DMS 273 (cell line): ENCODE measurements at regions not wholly inside any gene's neighbourhood (a gene's known extent, or its start where the extent isn't known, plus 50 kb on each side); places are given as distances from the start of the nearest gene placed in this dataset.

ENCODE experiments used
- DNase-seq: peaks from one replicate; lab custom pipeline; 2025; ENCODE audit not compliant: unreplicated experiment; lab: John Stamatoyannopoulos, UW

DNA sequence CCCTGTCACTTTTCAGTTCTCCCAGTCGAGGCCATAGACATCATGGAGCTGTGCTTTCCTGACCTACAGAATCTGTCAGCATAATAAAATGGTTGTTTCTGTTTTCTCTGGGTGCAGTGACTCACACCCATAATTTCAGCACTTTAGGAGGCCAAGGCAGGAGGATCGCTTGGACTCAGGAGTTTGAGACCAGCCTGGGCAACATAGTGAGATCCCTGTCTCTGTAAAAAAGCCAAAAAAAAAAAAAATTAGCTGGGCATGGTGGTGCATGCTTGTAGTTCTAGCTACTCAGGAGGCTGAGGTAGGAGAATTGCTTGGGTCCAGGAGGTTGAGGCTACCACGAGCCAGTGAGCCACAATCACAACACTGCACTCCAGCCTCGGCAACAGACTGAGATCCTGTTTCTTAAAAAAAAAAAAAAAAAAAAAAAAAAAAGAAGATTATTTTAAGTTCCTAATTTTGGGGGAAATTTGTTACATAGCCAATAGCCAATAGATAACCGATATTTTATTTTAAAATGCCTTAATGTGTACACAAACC is 196.2 kb downstream of the ADSS2 start:
- no peak for DNase-seq

GRCh38 chr1:244256086-244256676 is 195.5 kb downstream of the ADSS2 start:
- DNase-seq = no peak

DNA sequence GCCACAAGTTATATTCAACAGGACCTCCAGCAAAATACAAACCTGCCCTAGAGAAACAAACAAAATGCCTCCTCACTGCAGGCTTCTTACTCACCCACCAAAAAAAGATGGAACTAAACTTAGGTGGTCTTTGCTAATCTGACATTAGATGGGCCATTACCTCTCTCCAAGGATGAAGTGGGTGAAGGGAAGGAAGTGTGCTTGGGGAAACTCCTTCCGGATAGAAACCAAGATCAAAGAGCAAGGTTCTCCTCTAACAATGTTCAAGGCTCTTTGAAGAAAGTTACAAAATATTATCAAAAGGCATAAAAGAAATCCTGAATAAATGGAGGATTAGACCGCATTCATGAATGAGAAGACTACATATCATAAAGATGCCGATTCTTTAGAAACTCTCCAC is 187.5 kb downstream of the ADSS2 start:
- no peak for DNase-seq

DNA sequence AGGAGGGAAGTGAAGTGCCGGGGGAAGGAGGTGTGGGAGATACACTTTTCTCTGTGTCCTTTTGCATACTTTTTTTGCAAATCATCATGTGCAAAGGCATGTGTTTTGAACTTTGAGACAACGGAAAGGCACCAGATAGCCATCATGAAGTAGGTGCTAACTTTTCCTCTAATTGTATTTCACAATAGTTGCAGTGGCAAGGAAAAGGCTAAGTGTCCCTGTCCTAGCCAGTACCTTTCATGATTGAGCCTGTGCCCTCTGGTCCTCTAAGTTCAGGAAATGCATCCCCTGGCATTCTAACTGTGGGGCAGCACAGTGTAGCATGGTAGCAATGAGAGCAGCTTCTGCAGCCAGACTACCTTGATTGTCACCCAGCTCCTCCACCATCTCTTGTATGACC is 186.2 kb downstream of the ADSS2 start:
- DNase-seq = no peak

GRCh38 chr1:244269169-244269568 is 182.5 kb downstream of the ADSS2 start:
- DNase-seq = no peak

GRCh38 chr1:244271004-244271403 is 180.7 kb downstream of the ADSS2 start:
- DNase-seq = no peak

DNA sequence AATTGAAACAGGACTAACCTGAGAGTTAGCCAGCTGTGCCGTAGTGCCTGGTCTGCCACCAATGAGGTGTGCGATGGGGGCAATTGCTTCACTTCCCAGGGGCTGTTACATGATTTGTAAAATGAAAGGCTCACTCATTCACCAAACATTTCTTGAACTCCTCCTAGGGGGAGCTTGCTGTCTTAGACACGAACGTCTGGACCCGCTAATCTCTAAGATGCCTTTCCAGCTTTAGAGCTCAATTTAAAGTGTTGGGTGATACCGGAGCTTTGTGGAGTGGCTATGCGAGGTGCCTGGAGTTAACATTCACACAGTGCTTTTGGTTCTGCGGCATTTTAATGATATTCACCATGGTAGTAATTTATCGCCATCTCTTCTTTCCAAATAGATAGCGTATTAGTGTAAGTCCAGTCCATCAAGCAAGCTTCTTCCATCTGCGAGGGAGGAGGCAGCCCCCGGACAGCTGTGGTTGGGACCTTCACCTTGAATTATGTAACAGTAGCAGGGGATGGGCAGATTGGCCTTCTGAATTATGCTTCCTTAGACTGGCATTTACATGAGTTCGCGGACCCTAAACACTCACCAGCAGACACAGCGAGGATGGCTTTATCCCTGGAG is 179.9 kb downstream of the ADSS2 start:
- no peak for DNase-seq

DNA sequence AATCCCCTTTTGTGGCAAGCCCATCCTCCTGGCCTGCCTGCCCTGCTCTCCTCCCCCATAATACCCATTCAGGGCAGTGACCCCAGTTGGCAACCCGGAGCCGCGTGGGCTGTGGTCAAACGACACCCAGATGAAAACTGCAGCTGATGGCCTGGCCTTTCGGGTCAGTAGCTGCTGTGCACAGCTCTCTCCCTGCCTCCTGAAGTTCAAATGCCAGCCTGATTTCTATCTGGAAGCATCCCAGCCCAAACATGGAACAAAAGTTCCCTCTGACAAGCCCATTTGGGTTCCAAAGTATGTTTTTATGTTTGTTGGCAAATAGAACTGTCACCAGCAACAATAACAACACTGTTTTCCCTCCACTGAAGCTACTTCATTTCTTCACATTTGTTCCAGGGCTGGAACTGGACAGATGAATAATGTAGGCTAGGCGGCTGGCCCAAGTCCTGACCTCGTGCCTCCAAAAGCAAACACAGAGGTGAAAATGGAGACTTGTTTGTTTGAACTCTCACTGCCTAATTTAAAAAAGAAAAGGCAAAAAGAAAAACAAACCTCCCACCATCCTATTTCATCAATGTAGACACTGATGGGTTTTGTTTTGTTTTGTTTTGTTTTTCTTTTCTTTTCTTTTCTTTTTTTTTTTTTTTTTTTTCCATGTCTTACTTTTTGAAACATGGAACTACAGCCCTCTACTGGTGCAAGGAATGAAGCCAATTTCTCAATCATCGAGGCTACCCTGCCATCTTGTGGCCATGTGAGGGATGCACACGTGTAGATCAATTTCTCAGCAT is 179.0 kb downstream of the ADSS2 start:
- DNase-seq = peak; percentile 91

- DNase-seq = no peak
Observed at GRCh38 chr1:244273262-244273844, 178.4 kb downstream of the ADSS2 start.

- peak; percentile 79 for DNase-seq
Observed at GRCh38 chr1:244273845-244274619, 177.7 kb downstream of the ADSS2 start.

DNA sequence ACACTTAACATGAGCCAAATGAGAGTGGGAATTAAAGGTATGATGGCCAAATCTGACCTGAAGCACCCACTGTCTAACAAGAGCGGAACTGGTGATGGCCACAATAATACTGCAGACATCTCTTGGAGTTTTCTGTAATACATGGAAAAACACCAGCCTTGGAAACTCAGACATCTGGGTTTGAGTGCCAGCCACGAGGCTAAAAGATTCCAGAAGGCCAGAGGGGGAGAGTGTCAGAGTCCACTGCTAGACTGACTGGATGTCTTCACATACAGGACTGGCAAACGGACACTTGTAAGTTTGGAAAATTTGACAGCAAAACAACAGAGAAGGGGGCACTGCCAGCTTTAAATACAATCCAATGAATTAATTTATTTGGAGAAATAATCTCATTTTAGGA is 175.1 kb downstream of the ADSS2 start:
- no peak for DNase-seq

- no peak for DNase-seq
Observed at GRCh38 chr1:244280201-244280600, 171.5 kb downstream of the ADSS2 start.

- DNase-seq = no peak
Observed at GRCh38 chr1:244280859-244281258, 170.8 kb downstream of the ADSS2 start.

GRCh38 chr1:244283772-244284171 is 167.9 kb downstream of the ADSS2 start:
- no peak for DNase-seq

DNA sequence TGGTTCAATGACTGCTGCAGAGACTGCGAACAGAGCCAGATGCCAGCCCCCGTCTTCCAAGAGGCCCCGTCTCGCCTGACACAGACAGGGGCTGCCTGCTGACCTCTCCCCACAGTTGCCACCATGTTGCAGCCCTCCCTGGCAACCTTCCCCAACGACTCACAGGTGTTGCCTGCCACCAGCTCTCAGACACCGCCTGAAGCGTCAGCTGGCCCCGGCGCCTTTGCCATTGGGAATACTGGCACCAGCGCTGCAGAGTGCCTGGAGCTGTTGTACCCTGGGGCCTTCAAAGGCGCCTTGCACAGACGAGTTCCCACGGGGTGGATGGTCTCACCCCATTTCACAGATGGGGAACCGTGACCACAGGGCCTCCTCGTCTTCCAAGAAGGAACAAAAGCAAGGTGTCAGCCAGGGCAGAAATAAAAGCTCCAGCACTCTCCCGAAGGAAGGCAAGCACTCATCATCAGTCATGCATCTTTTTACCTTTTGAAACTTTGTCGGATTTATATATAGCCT is 167.0 kb downstream of the ADSS2 start:
- no peak for DNase-seq

GRCh38 chr1:244286341-244286740 is 165.4 kb downstream of the ADSS2 start:
- DNase-seq = no peak

DNA sequence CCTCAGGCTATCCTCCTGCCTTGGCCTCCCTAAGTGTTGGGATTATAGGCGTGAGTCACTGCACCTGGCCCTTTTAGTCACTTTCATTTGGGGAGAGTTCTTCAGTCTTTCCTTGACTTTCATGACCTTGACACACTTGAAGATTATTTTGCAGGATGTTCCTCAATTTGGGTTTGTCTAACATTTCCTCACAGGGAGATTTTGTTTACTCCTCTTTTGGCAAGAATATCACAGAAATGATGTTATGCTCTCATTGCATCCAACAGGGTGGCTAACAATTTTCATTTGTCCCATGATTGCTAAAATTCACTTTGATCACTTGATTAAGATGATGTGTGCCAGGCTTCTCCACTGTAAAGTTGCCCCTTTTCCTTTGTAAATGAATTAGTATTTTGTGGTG is 164.0 kb downstream of the ADSS2 start:
- no peak for DNase-seq

- no peak for DNase-seq
Observed at GRCh38 chr1:244288663-244289062, 163.0 kb downstream of the ADSS2 start.

- no peak for DNase-seq
Observed at GRCh38 chr1:244289991-244290785, 161.5 kb downstream of the ADSS2 start.
